Naive B cell (primary cell): ENCODE measurements at regions not wholly inside any gene's neighbourhood (a gene's known extent, or its start where the extent isn't known, plus 50 kb on each side); places are given as distances from the start of the nearest gene placed in this dataset.

Experiments
- ATAC-seq, 2 donors: fragments of 150-1000 bp; cut with Tn5 transposase; 2 replicates each; pipeline ENCODE4 v1.10.0; 2021; ENCODE audit warnings: low read depth in 2 of 2, mild to moderate bottlenecking in 2 of 2, moderate library complexity in 2 of 2
- DNase-seq: peaks from one replicate; pipeline ENCODE4 v3.0.0; 2022
- H3K27ac Mint-ChIP-seq, 6 donors: one replicate each; pipeline ENCODE4 v1.8.0; 2020 to 2022; ENCODE audit warnings: mild to moderate bottlenecking in 6 of 6, mixed read lengths in 6 of 6, moderate library complexity in 5 of 6, inconsistent platforms in 2 of 6
- H3K27me3 Mint-ChIP-seq, 3 donors: one replicate each; pipeline ENCODE4 v1.8.0; 2021 to 2022; ENCODE audit warnings: mixed read lengths in 3 of 3, mild to moderate bottlenecking in 1 of 3
- H3K36me3 Mint-ChIP-seq, 2 donors: one replicate each; pipeline ENCODE4 v1.8.0; 2020 to 2022; ENCODE audit warnings: mixed read lengths in 2 of 2, inconsistent platforms in 1 of 2, mild to moderate bottlenecking in 1 of 2
- H3K4me1 Mint-ChIP-seq, 3 donors: one replicate each; pipeline ENCODE4 v1.8.0; 2020 to 2022; ENCODE audit warnings: mixed read lengths in 3 of 3, inconsistent platforms in 1 of 3, mild to moderate bottlenecking in 1 of 3, moderate library complexity in 1 of 3
- H3K4me3 Mint-ChIP-seq, 8 donors: one replicate each; pipeline ENCODE4 v1.8.0; 2020 to 2022; ENCODE audit warnings: mild to moderate bottlenecking in 8 of 8, mixed read lengths in 8 of 8, moderate library complexity in 8 of 8, inconsistent platforms in 2 of 8
- H3K9me3 Mint-ChIP-seq, 7 donors: one replicate each; pipeline ENCODE4 v1.8.0; 2020 to 2022; ENCODE audit warnings: mixed read lengths in 7 of 7, mild to moderate bottlenecking in 5 of 7, inconsistent platforms in 2 of 7, moderate library complexity in 1 of 7

GRCh38 chr10:62650411-62650810 lies 154.1 kb upstream of the ADO start:
- no peak for DNase-seq
- no peak for ATAC-seq
- Mint-ChIP-seq H3K27ac (no peak overlapping the region), H3K36me3 (peaks cover 0 to 4% of the 10 kb centered on the region in 2 donors), H3K9me3 (peaks cover 0 to 9% (median 6%) of the 10 kb centered on the region in 7 donors), H3K27me3 (peaks cover 17 to 26% (median 21%) of the 10 kb centered on the region in 3 donors), H3K4me1 (peaks cover 50 to 69% (median 65%) of the 10 kb centered on the region in 3 donors), H3K4me3 (no peak overlapping the region)

DNA sequence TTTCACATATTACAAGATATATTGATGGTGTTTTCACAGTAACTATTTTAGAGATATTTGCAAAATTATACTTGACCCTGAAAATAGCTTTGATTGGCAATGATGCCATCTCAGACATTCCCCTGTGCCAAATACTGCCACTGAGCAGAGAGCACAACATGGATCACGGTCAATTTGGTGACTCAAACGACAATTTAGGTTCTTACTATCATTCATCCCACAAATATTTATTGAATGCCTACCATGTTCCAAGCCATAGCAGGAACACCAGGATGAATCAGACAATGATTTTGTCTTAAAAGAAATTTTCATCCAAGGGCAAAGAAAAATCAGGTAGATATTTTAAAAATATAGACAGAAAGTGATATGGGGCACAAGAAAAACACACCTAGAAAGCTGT lies 153.2 kb upstream of the ADO start:
- Mint-ChIP-seq H3K27ac (no peak overlapping the region), H3K27me3 (peaks cover 17 to 27% (median 23%) of the 10 kb centered on the region in 3 donors), H3K4me3 (no peak overlapping the region), H3K36me3 (peaks cover 0 to 4% of the 10 kb centered on the region in 2 donors), H3K4me1 (peaks cover 54 to 77% (median 70%) of the 10 kb centered on the region in 3 donors), H3K9me3 (peaks cover 0 to 13% (median 6%) of the 10 kb centered on the region in 7 donors)
- ATAC-seq (no peak), DNase-seq (no peak)

- peaks cover 54 to 77% (median 69%) of the 10 kb centered on the region in 3 donors for H3K4me1 Mint-ChIP-seq
- peaks cover 0 to 4% of the 10 kb centered on the region in 2 donors for H3K36me3 Mint-ChIP-seq
- H3K27ac Mint-ChIP-seq: no peak overlapping the region
- H3K27me3 Mint-ChIP-seq: peaks cover 17 to 33% (median 28%) of the 10 kb centered on the region in 3 donors
- no peak for ATAC-seq
- H3K9me3 Mint-ChIP-seq: peaks cover 0 to 13% (median 6%) of the 10 kb centered on the region in 7 donors
- no peak for DNase-seq
- no peak overlapping the region for H3K4me3 Mint-ChIP-seq
Measured at GRCh38 chr10:62652114-62652513, 152.4 kb upstream of the ADO start.

GRCh38 chr10:62652564-62652963 lies 152.0 kb upstream of the ADO start:
- no peak for ATAC-seq
- peak overlapping the region in 2 of 6 donors; percentile 48 to 76 for H3K27ac Mint-ChIP-seq
- H3K9me3 Mint-ChIP-seq: peaks cover 0 to 13% (median 6%) of the 10 kb centered on the region in 7 donors
- H3K36me3 Mint-ChIP-seq: peaks cover 0 to 4% of the 10 kb centered on the region in 2 donors
- H3K4me1 Mint-ChIP-seq: peaks cover 52 to 72% (median 65%) of the 10 kb centered on the region in 3 donors
- DNase-seq: no peak
- H3K27me3 Mint-ChIP-seq: peaks cover 15 to 34% (median 31%) of the 10 kb centered on the region in 3 donors
- H3K4me3 Mint-ChIP-seq: peak overlapping the region in 4 of 8 donors; percentile 18 to 73 (median 58)

GRCh38 chr10:62653254-62653653 lies 151.3 kb upstream of the ADO start:
- peaks cover 0 to 4% of the 10 kb centered on the region in 2 donors for H3K36me3 Mint-ChIP-seq
- H3K27me3 Mint-ChIP-seq: peaks cover 8 to 31% (median 30%) of the 10 kb centered on the region in 3 donors
- H3K4me3 Mint-ChIP-seq: peak overlapping the region in 7 of 8 donors; percentile 18 to 73 (median 24)
- peak overlapping the region in 3 of 6 donors; percentile 19 to 90 (median 63) for H3K27ac Mint-ChIP-seq
- DNase-seq (peak; percentile 82), ATAC-seq (peak; percentile 91 to 94)
- H3K9me3 Mint-ChIP-seq: peaks cover 0 to 13% (median 6%) of the 10 kb centered on the region in 7 donors
- peaks cover 46 to 65% (median 59%) of the 10 kb centered on the region in 3 donors for H3K4me1 Mint-ChIP-seq

DNA sequence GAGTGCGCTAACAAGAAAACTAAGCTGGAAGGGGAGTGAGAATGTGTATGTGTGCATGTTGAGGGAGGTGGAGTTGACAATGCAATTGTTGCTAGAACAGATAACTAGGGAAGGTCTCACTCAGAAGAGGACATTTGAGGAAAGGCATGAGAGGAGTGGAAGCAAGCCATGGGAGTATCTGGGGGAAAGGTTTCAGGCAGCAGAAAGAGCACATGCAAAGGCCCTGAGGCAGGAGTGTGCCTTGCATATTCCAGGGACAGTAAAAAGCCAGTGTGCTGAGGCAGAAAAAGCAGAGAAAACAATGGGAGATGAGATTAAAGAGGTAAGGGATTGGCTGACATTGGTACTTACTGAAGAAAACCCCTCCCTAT lies 149.6 kb upstream of the ADO start:
- ATAC-seq (no peak), DNase-seq (no peak)
- H3K36me3 Mint-ChIP-seq: peaks cover 4% of the 10 kb centered on the region in 2 donors
- H3K4me1 Mint-ChIP-seq: peaks cover 37 to 53% (median 45%) of the 10 kb centered on the region in 3 donors
- peak overlapping the region in 1 of 6 donors; percentile 53 for H3K27ac Mint-ChIP-seq
- peaks cover 15 to 34% (median 30%) of the 10 kb centered on the region in 3 donors for H3K27me3 Mint-ChIP-seq
- H3K9me3 Mint-ChIP-seq: peaks cover 0 to 13% (median 6%) of the 10 kb centered on the region in 7 donors
- peak overlapping the region in 5 of 8 donors; percentile 0 to 65 (median 25) for H3K4me3 Mint-ChIP-seq

- Mint-ChIP-seq H3K36me3 (peaks cover 4 to 7% of the 10 kb centered on the region in 2 donors), H3K4me3 (peak overlapping the region in 6 of 8 donors; percentile 8 to 45 (median 30)), H3K27ac (no peak overlapping the region), H3K9me3 (peaks cover 0 to 13% (median 6%) of the 10 kb centered on the region in 7 donors), H3K4me1 (peaks cover 40 to 51% (median 44%) of the 10 kb centered on the region in 3 donors), H3K27me3 (peaks cover 20 to 38% (median 32%) of the 10 kb centered on the region in 3 donors)
- ATAC-seq (no peak), DNase-seq (no peak)
Measured at GRCh38 chr10:62655337-62655994, 149.1 kb upstream of the ADO start.

- ATAC-seq (no peak), DNase-seq (no peak)
- Mint-ChIP-seq H3K27me3 (peaks cover 21 to 39% (median 32%) of the 10 kb centered on the region in 3 donors), H3K36me3 (peaks cover 4 to 7% of the 10 kb centered on the region in 2 donors), H3K27ac (no peak overlapping the region), H3K4me3 (no peak overlapping the region), H3K4me1 (peaks cover 33 to 40% (median 34%) of the 10 kb centered on the region in 3 donors), H3K9me3 (peaks cover 0 to 13% (median 5%) of the 10 kb centered on the region in 7 donors)
Measured at GRCh38 chr10:62657244-62657835, 147.2 kb upstream of the ADO start.

- Mint-ChIP-seq H3K4me1 (peaks cover 22 to 28% (median 25%) of the 10 kb centered on the region in 3 donors), H3K36me3 (peaks cover 4 to 7% of the 10 kb centered on the region in 2 donors), H3K27ac (no peak overlapping the region), H3K4me3 (no peak overlapping the region), H3K9me3 (peaks cover 0 to 13% (median 5%) of the 10 kb centered on the region in 7 donors), H3K27me3 (peaks cover 22 to 35% (median 32%) of the 10 kb centered on the region in 3 donors)
- ATAC-seq (no peak), DNase-seq (no peak)
Measured at GRCh38 chr10:62658516-62658915, 146.0 kb upstream of the ADO start.

- Mint-ChIP-seq H3K36me3 (peaks cover 0 to 7% of the 10 kb centered on the region in 2 donors), H3K4me3 (no peak overlapping the region), H3K4me1 (peaks cover 0 to 7% (median 5%) of the 10 kb centered on the region in 3 donors), H3K27me3 (peaks cover 30 to 33% (median 30%) of the 10 kb centered on the region in 3 donors), H3K9me3 (peaks cover 0 to 2% (median 0%) of the 10 kb centered on the region in 7 donors), H3K27ac (no peak overlapping the region)
- ATAC-seq: no peak
- no peak for DNase-seq
Measured at GRCh38 chr10:62661143-62661542, 143.4 kb upstream of the ADO start.

DNA sequence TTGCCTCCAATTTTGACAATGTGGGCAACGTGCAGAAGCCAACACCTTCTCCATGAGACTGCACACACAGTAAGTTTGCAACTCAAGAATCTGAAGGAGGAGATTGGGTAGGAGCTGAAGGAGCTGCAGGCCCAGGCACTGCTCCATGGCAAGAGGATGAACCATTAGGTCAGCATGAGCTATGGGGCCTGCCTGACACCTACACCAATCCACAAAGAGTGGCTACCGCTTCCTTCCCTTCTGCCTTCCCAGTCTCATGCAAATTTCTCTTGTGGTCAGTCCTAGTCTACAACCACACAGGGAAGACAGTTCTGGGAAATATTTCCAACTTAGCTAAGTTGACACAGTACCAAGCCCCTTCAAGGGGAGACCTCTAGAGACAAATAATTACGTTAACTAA lies 142.0 kb upstream of the ADO start:
- Mint-ChIP-seq H3K36me3 (peaks cover 0 to 7% of the 10 kb centered on the region in 2 donors), H3K27me3 (peaks cover 20 to 30% (median 27%) of the 10 kb centered on the region in 3 donors), H3K4me1 (peaks cover 0 to 13% (median 5%) of the 10 kb centered on the region in 3 donors), H3K9me3 (no peaks in the 10 kb centered on the region), H3K27ac (no peak overlapping the region), H3K4me3 (no peak overlapping the region)
- ATAC-seq (no peak), DNase-seq (no peak)

- H3K4me1 Mint-ChIP-seq: peaks cover 13 to 26% (median 21%) of the 10 kb centered on the region in 3 donors
- H3K27me3 Mint-ChIP-seq: peaks cover 6 to 13% (median 8%) of the 10 kb centered on the region in 3 donors
- no peaks in the 10 kb centered on the region for H3K36me3 Mint-ChIP-seq
- H3K9me3 Mint-ChIP-seq: no peaks in the 10 kb centered on the region
- H3K27ac Mint-ChIP-seq: no peak overlapping the region
- no peak overlapping the region for H3K4me3 Mint-ChIP-seq
- no peak for DNase-seq
- ATAC-seq: no peak
Measured at GRCh38 chr10:62665771-62666170, 138.7 kb upstream of the ADO start.

DNA sequence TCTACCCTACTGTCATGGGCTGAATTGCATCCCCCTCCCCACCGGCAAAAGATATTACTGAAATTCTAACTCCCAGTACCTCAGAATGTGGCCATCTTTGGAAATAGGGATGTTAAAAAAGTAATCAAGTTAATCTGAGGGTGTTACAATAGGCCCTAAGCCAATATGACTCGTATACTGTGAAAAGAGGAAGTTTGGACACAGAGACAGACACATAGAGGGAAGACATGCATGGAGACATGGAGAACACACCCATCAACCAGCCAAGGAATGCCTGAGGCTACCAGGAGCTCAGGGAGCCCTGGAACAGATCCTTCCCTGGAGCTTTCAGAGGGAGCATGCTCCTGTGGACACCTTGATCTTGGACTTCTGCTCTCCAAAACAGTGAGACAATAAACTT lies 138.2 kb upstream of the ADO start:
- ATAC-seq: peak; percentile 34 to 47

More for the DNA sequence above, 138.2 kb upstream of the ADO start:
- H3K4me3 Mint-ChIP-seq: no peak overlapping the region
- DNase-seq: no peak
- peaks cover 6 to 12% (median 8%) of the 10 kb centered on the region in 3 donors for H3K27me3 Mint-ChIP-seq
- H3K9me3 Mint-ChIP-seq: no peaks in the 10 kb centered on the region
- peaks cover 16 to 29% (median 21%) of the 10 kb centered on the region in 3 donors for H3K4me1 Mint-ChIP-seq
- H3K27ac Mint-ChIP-seq: peak overlapping the region in 2 of 6 donors; percentile 5 to 36
- H3K36me3 Mint-ChIP-seq: no peaks in the 10 kb centered on the region
